Kidney (tissue), 13 donors: ENCODE measurements at regions not wholly inside any gene's neighbourhood (a gene's known extent, or its start where the extent isn't known, plus 50 kb on each side); places are given as distances from the start of the nearest gene placed in this dataset.
A peak's percentile ranks its signal among the peaks of the same experiment; 100 is the strongest.

Experiments used
- DNase-seq, 5 donors: peaks; one replicate each; pipeline ENCODE4 v3.0.0-alpha.2; 2013 to 2020
- FAIRE-seq: peaks from 2 replicates; lab custom pipeline; 2012; peaks lifted over from hg19 to GRCh38; lab: Jason Lieb, UNC
- H3K27ac ChIP-seq, 2 donors: one replicate each; pipeline ENCODE4 v1.7.0; 2013; ENCODE audit warnings: low read depth in 2 of 2, low read length in 2 of 2, inconsistent platforms in 1 of 2
- H3K27me3 ChIP-seq: one replicate; pipeline ENCODE4 v1.7.1; 2013; ENCODE audit warnings: low read length, inconsistent platforms; ENCODE audit not compliant: control insufficient read depth, insufficient read depth
- H3K36me3 ChIP-seq, 3 donors: one replicate each; pipeline versions ENCODE4 v1.7.0 to v1.7.1; 2013; ENCODE audit warnings: low read length in 3 of 3, control low read depth in 1 of 3, inconsistent platforms in 1 of 3; ENCODE audit not compliant: insufficient read depth in 3 of 3, control insufficient read depth in 2 of 3
- H3K4me1 ChIP-seq, 3 donors: one replicate each; pipeline versions ENCODE4 v1.7.0 to v1.7.1; 2013; ENCODE audit warnings: low read length in 3 of 3, inconsistent platforms in 1 of 3, low read depth in 1 of 3; ENCODE audit not compliant: control insufficient read depth in 2 of 3, insufficient read depth in 2 of 3
- H3K4me3 ChIP-seq, 3 donors: one replicate each; pipeline versions ENCODE4 v1.7.0 to v1.8.1; 2013; ENCODE audit warnings: low read length in 3 of 3, control low read depth in 1 of 3, inconsistent platforms in 1 of 3
- H3K9ac ChIP-seq, 3 donors: one replicate each; pipeline versions ENCODE4 v1.7.0 to v1.7.1; 2013; ENCODE audit warnings: low read length in 3 of 3, control low read depth in 1 of 3, inconsistent platforms in 1 of 3
- H3K9me3 ChIP-seq, 3 donors: one replicate each; pipeline versions ENCODE4 v1.7.0 to v1.7.1; 2013; ENCODE audit warnings: low read length in 3 of 3, control low read depth in 1 of 3, inconsistent platforms in 1 of 3; ENCODE audit not compliant: control insufficient read depth in 2 of 3, insufficient read depth in 1 of 3
- CTCF ChIP-seq: IDR thresholded peaks from 3 replicates; pipeline ENCODE4 v1.5.1; 2012; ENCODE audit warnings: mild to moderate bottlenecking, moderate library complexity, borderline replicate concordance; ENCODE audit not compliant: insufficient read depth; ENCODE audit errors: extremely low read depth
- intact Hi-C: fragments of 100-400 bp; cut with DNase I; formaldehyde crosslinking; loops from one replicate; pipeline ENCODE4 v1.11.1; 2022
- donor health status: control.
- donor health status: control.
- donor health status: control.
- donor health status: control.
- donor health status: control.
- donor health status: DM: yes; HTN: yes; CAD: no.
- donor health status: Normal renal cell carcinoma (clear cell type).

- no peak overlapping the region for H3K4me3 ChIP-seq
- DNase-seq (peak in 2 of 5 donors; percentile 30 to 46), FAIRE-seq (no peak)
- H3K9ac ChIP-seq, result no peak overlapping the region
- intact Hi-C loops, result no loop called here
- no peaks in the 10 kb centered on the region for H3K36me3 ChIP-seq
- no peak for TF ChIP-seq CTCF
- no peaks in the 10 kb centered on the region for H3K27me3 ChIP-seq
- H3K9me3 ChIP-seq, result no peaks in the 10 kb centered on the region
- peaks cover 0 to 3% (median 0%) of the 10 kb centered on the region in 3 donors for H3K4me1 ChIP-seq
- no peak overlapping the region for H3K27ac ChIP-seq
Measured at GRCh38 chr2:121147766-121148165, 137.2 kb downstream of the TFCP2L1 start.

GRCh38 chr2:121148481-121148880 lies 136.5 kb downstream of the TFCP2L1 start:
- H3K27me3 ChIP-seq, result no peaks in the 10 kb centered on the region
- H3K4me1 ChIP-seq, result peaks cover 0 to 3% (median 0%) of the 10 kb centered on the region in 3 donors
- H3K4me3 ChIP-seq, result no peak overlapping the region
- FAIRE-seq (no peak), DNase-seq (no peak)
- no peaks in the 10 kb centered on the region for H3K9me3 ChIP-seq
- H3K27ac ChIP-seq, result no peak overlapping the region
- intact Hi-C loops, result no loop called here
- H3K36me3 ChIP-seq, result no peaks in the 10 kb centered on the region
- TF ChIP-seq CTCF, result no peak
- H3K9ac ChIP-seq, result no peak overlapping the region

GRCh38 chr2:121149384-121149783 lies 135.6 kb downstream of the TFCP2L1 start:
- Histone ChIP-seq H3K4me1 (peaks cover 0 to 3% (median 0%) of the 10 kb centered on the region in 3 donors), H3K27ac (no peak overlapping the region), H3K9me3 (no peaks in the 10 kb centered on the region), H3K4me3 (no peak overlapping the region), H3K36me3 (no peaks in the 10 kb centered on the region), H3K27me3 (no peaks in the 10 kb centered on the region), H3K9ac (no peak overlapping the region)
- DNase-seq, result no peak
- TF ChIP-seq CTCF, result no peak
- no peak for FAIRE-seq
- intact Hi-C loops, result no loop called here

- Histone ChIP-seq H3K4me1 (peaks cover 0 to 3% (median 0%) of the 10 kb centered on the region in 3 donors), H3K4me3 (no peak overlapping the region), H3K27me3 (no peaks in the 10 kb centered on the region), H3K27ac (no peak overlapping the region), H3K9me3 (no peaks in the 10 kb centered on the region), H3K9ac (no peak overlapping the region), H3K36me3 (no peaks in the 10 kb centered on the region)
- DNase-seq (peak in 1 of 5 donors; percentile 41), FAIRE-seq (no peak)
- intact Hi-C loops, result no loop called here
- TF ChIP-seq CTCF, result no peak
Measured at GRCh38 chr2:121150126-121150525, 134.9 kb downstream of the TFCP2L1 start.
